AG09309 (cell line): ENCODE measurements at regions not wholly inside any gene's neighbourhood (a gene's known extent, or its start where the extent isn't known, plus 50 kb on each side); places are given as distances from the start of the nearest gene placed in this dataset.

ENCODE experiments used
- DNase-seq: peaks from one replicate; pipeline ENCODE4 v3.0.0-alpha.2; 2010; ENCODE audit warnings: low read depth
- H3K4me3 ChIP-seq: 2 replicates; pipeline ENCODE4 v1.5.1; 2011; ENCODE audit warnings: mild to moderate bottlenecking, low read depth, low read length, moderate library complexity; ENCODE audit not compliant: control insufficient read depth
- TF ChIP-seq, protein P1 (sequence below): IDR thresholded peaks from 2 replicates; pipeline ENCODE4 v1.5.1; 2011; ENCODE audit warnings: mild to moderate bottlenecking, low read depth, low read length, inconsistent platforms; ENCODE audit not compliant: insufficient read depth, control insufficient read depth; ENCODE audit errors: missing control alignments

DNA sequence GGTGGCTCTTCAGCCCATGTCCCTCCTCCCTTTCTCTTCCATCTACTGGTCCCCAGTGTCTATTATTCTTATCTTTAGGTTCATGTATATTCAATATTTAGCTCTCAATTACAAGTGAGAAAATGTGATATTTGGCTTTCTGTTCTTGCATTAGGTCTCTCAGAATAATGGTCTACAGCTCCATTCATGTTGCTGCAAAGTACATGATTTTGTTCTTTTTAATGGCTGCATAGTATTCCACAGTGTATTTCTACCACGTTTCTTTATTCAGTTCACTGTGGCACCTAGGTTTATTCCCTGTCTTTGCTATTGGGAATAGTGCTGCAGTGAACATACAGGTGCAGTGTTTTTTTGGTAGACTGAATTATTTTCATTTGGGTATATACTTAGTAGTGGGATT lies 1308.8 kb downstream of the EFNA5 start:
- TF ChIP-seq, protein P1, sequence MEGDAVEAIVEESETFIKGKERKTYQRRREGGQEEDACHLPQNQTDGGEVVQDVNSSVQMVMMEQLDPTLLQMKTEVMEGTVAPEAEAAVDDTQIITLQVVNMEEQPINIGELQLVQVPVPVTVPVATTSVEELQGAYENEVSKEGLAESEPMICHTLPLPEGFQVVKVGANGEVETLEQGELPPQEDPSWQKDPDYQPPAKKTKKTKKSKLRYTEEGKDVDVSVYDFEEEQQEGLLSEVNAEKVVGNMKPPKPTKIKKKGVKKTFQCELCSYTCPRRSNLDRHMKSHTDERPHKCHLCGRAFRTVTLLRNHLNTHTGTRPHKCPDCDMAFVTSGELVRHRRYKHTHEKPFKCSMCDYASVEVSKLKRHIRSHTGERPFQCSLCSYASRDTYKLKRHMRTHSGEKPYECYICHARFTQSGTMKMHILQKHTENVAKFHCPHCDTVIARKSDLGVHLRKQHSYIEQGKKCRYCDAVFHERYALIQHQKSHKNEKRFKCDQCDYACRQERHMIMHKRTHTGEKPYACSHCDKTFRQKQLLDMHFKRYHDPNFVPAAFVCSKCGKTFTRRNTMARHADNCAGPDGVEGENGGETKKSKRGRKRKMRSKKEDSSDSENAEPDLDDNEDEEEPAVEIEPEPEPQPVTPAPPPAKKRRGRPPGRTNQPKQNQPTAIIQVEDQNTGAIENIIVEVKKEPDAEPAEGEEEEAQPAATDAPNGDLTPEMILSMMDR, result no peak
- H3K4me3 ChIP-seq, result no peak overlapping the region
- no peak for DNase-seq

DNA sequence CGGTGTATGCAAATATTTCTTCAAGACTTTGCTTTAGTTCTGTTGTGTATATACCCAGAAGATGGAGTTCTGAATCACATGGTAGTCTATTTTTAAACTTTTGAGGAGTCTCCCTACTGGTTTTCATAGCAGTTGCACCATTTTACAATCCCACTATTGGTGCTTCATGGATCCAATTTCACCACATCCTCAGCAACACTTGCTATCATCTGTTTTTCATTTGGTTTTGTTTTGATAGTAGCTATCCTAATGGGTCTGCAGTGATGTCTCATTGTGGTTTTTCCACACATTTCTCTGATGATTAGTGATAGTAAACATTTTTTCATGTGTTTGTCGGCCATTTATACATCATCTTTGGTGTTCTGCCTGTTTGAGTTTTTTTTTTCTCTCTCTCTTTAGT lies 1339.3 kb downstream of the EFNA5 start:
- no peak overlapping the region for H3K4me3 ChIP-seq
- TF ChIP-seq, protein P1, result no peak
- DNase-seq, result peak; percentile 97

DNA sequence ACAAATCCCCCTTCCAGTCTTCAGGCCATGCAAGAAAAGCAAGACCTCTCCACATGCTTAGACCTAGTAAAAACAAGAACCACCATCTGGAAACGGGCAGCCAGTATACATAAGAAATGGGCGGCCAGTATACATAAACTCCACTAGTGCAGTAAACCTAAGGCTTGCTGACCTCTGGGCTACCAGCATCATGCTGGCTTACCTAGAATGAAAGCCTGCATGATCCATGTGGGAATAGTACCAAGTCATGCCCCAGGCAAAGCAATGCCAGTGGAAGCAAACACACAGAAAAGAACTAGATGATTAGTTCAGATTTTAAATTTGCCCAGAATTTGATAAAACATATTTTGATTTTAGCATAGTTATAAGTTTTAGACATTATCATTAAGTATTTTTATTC lies 1346.4 kb downstream of the EFNA5 start:
- H3K4me3 ChIP-seq, result no peak overlapping the region
- TF ChIP-seq, protein P1, result no peak
- no peak for DNase-seq

DNA sequence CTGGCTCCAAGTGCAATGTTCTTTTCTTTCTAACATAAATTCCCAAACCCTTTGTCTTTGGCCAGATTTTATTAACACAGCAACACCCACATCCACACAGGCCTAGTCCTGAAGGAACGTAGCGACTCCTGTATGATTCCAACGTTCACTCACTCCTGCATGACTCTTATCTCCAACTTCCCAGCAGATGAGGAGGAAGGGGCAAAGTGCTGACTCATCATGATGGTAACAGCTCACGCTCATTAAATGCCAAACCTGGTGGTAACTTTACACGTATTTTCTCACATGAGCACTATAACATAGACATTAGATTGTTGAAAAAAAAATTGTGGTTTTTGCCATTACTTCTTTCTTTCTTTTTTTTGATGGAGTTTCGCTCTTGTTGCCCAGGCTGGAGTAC lies 1349.5 kb downstream of the EFNA5 start:
- TF ChIP-seq, protein P1, result no peak
- H3K4me3 ChIP-seq, result no peak overlapping the region
- no peak for DNase-seq

DNA sequence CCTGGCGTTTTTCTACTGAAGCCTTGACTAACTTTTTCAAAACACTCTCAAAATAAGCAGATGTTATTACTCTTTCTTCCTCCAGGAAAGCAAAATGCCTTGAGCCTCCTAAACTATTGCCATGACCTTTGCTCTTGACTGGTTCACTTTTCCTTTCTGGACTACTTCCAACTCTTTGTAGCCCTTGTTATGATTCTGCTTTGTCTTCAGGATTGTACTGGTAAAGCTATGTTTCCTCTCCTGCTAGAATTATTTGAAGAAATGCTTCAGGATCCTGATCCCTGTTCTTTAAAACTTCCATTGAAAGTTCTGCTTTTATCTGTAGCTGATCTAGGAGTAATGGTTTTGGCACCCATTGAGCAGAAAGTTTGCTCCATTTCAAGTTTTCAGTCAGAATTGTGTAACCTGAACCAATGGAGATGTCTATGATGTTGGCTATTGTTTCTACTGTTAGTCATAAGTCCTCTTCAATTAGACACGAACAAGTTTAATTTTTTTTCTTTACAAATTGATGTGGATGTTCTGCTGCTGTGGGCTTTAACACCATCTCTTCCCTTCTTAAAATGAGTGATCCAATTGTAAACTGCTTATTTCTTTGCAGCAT lies 1356.4 kb downstream of the EFNA5 start:
- DNase-seq, result no peak
- TF ChIP-seq, protein P1, result no peak
- no peak overlapping the region for H3K4me3 ChIP-seq

DNA sequence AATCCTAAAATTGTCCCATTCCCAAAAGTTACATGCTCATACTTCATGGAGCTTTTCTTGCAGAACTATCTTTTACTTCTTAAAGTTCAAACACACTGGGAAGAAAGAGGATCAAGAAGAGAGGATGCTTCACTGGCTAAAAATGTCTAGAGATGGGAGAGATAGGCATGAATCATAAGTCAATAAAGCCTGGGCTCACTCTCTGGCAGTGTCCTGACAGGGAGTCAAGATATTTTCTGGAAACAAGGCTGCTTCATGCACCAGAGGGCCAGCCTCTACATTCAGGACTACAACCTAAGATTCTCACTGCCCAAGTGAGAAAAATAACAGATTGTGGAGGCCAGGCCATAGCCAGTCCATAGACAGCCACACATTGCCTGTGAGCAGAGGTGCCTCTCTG lies 1358.4 kb downstream of the EFNA5 start:
- no peak overlapping the region for H3K4me3 ChIP-seq
- TF ChIP-seq, protein P1, result no peak
- no peak for DNase-seq
